AG04450 (cell line): ENCODE measurements at regions not wholly inside any gene's neighbourhood (a gene's known extent, or its start where the extent isn't known, plus 50 kb on each side); places are given as distances from the start of the nearest gene placed in this dataset.

Experiments
- CTCF ChIA-PET: fragments of 300-600, 350-600 bp; formaldehyde crosslinking; extraction: SDS; loops from one replicate; lab custom pipeline; 2022; ENCODE audit warnings: antibody characterized with exemption, inconsistent platforms; lab: Charles Lee
- POLR2A ChIA-PET: fragments of 350-600 bp; formaldehyde crosslinking; extraction: SDS; loops from one replicate; lab custom pipeline; 2021; ENCODE audit warnings: antibody characterized with exemption, inconsistent platforms; lab: Yijun Ruan, JAX
- DNase-seq: peaks from one replicate; pipeline ENCODE4 v3.0.0-alpha.2; 2011; ENCODE audit warnings: low read depth, low spot score
- H3K27ac ChIP-seq: one replicate; pipeline ENCODE4 v1.5.1; 2012; ENCODE audit warnings: low read depth, low read length, control low read depth
- H3K27me3 ChIP-seq: one replicate; pipeline ENCODE4 v1.6.0; 2012; ENCODE audit warnings: low read length; ENCODE audit not compliant: control insufficient read depth, insufficient read depth
- H3K4me3 ChIP-seq: 2 replicates; pipeline ENCODE4 v1.5.1; 2011; ENCODE audit warnings: mild to moderate bottlenecking, low read depth, low read length, control low read depth
- H3K9me3 ChIP-seq: 2 replicates; pipeline ENCODE4 v1.5.1; 2012; ENCODE audit warnings: low read length; ENCODE audit not compliant: control insufficient read depth, insufficient read depth
- TF ChIP-seq, protein P1 (sequence below): IDR thresholded peaks from 2 replicates; pipeline ENCODE4 v1.5.1; 2011; ENCODE audit warnings: low read depth, low read length, control low read depth, inconsistent platforms

- ChIA-PET CTCF (no interaction called here), POLR2A (no interaction called here)
- no peaks in the 10 kb centered on the region for H3K9me3 ChIP-seq
- no peaks in the 10 kb centered on the region for H3K27me3 ChIP-seq
- H3K4me3 ChIP-seq: no peak overlapping the region
- no peak for DNase-seq
- TF ChIP-seq, protein P1, sequence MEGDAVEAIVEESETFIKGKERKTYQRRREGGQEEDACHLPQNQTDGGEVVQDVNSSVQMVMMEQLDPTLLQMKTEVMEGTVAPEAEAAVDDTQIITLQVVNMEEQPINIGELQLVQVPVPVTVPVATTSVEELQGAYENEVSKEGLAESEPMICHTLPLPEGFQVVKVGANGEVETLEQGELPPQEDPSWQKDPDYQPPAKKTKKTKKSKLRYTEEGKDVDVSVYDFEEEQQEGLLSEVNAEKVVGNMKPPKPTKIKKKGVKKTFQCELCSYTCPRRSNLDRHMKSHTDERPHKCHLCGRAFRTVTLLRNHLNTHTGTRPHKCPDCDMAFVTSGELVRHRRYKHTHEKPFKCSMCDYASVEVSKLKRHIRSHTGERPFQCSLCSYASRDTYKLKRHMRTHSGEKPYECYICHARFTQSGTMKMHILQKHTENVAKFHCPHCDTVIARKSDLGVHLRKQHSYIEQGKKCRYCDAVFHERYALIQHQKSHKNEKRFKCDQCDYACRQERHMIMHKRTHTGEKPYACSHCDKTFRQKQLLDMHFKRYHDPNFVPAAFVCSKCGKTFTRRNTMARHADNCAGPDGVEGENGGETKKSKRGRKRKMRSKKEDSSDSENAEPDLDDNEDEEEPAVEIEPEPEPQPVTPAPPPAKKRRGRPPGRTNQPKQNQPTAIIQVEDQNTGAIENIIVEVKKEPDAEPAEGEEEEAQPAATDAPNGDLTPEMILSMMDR: no peak
- H3K27ac ChIP-seq: no peak overlapping the region
Measured at GRCh38 chr2:36058076-36058475, 297.5 kb upstream of the CRIM1 start.

DNA sequence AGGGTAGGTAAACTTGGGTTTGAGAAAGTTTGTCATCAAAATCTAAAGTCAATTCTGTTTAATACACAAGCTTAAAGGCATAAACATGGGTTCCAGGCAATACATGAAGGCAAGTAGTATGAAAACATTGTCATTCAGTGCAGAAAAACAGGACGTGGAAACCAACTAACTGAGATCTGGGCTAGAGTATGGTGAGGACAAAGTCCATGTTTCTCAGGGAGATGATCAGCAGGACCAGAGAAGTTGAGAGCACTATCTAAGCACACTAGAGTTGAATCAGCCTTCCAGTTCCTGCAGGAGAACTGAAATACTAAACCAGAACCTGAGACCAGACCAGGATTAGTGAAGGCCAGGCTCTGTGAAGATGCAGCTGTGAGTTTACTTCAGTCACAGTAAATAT, 302.8 kb upstream of the CRIM1 start:
- H3K27me3 ChIP-seq: no peaks in the 10 kb centered on the region
- TF ChIP-seq, protein P1: no peak
- H3K4me3 ChIP-seq: no peak overlapping the region
- CTCF ChIA-PET: no interaction called here
- no peaks in the 10 kb centered on the region for H3K9me3 ChIP-seq
- no peak overlapping the region for H3K27ac ChIP-seq
- POLR2A ChIA-PET: no interaction called here
- DNase-seq: no peak

GRCh38 chr2:36044411-36044810, 311.2 kb upstream of the CRIM1 start:
- TF ChIP-seq, protein P1: no peak
- H3K27me3 ChIP-seq: no peaks in the 10 kb centered on the region
- CTCF ChIA-PET: interaction anchor here (0.6 kb wide), 1 partner anchor 29 kb away, joined by 3 read pairs; no protein-coding TSS in a partner anchor
- no peak overlapping the region for H3K4me3 ChIP-seq
- POLR2A ChIA-PET: no interaction called here
- no peaks in the 10 kb centered on the region for H3K9me3 ChIP-seq
- no peak for DNase-seq
- no peak overlapping the region for H3K27ac ChIP-seq

GRCh38 chr2:36035137-36035536, 320.4 kb upstream of the CRIM1 start:
- TF ChIP-seq, protein P1: no peak
- ChIA-PET CTCF (no interaction called here), POLR2A (no interaction called here)
- Histone ChIP-seq H3K4me3 (no peak overlapping the region), H3K9me3 (no peaks in the 10 kb centered on the region), H3K27ac (no peak overlapping the region), H3K27me3 (no peaks in the 10 kb centered on the region)
- DNase-seq: no peak

- H3K27ac ChIP-seq: no peak overlapping the region
- CTCF ChIA-PET: no interaction called here
Measured at GRCh38 chr2:36032046-36032445, 323.5 kb upstream of the CRIM1 start.

More at GRCh38 chr2:36032046-36032445, 323.5 kb upstream of the CRIM1 start:
- H3K27me3 ChIP-seq: no peaks in the 10 kb centered on the region
- H3K4me3 ChIP-seq: no peak overlapping the region
- POLR2A ChIA-PET: no interaction called here
- H3K9me3 ChIP-seq: no peaks in the 10 kb centered on the region
- TF ChIP-seq, protein P1: no peak
- DNase-seq: no peak
